ENCODE measurements at regions not wholly inside any gene's neighbourhood (a gene's known extent, or its start where the extent isn't known, plus 50 kb on each side); places are given as distances from the start of the nearest gene placed in this dataset.

DNA sequence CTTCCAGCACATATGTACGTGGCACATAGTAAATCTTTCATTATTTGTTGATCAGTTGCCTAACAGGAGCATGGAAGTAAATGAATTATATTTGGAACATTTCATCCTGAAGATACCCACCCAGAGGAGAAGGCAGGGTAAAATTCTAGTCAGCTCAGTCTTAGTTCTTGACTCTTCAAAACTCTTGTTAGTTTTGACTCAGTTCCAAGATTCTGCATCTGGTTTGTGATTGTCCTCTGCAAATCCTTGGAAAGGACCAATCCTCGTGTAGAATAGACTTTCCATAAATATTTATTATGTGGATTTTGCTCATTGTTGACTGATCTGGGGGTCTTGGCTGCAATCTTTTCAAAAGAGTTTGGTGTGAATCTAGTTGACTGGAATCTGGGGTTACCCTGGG is 257.5 kb upstream of the FAT1 start:
- Histone ChIP-seq H3K4me1 (ENCODE audit: insufficient read depth, low read length) (peaks cover 15% of the 10 kb centered on the region), H3K4me3 (ENCODE audit: insufficient read depth, low read length) (no peak overlapping the region), H3K27ac (ENCODE audit: low read depth, low read length) (no peak overlapping the region), H4K20me1 (ENCODE audit: insufficient read depth, low read length) (no peaks in the 10 kb centered on the region), H3K27me3 (ENCODE audit: insufficient read depth, low read length) (no peaks in the 10 kb centered on the region), H3K36me3 (ENCODE audit: insufficient read depth, low read length) (no peaks in the 10 kb centered on the region), H3K9me3 (ENCODE audit: low read depth, low read length) (no peaks in the 10 kb centered on the region), H3K79me2 (ENCODE audit: insufficient read depth, low read length) (no peaks in the 10 kb centered on the region), H2AFZ (ENCODE audit: low read length) (no peak overlapping the region), H3K4me2 (ENCODE audit: insufficient read depth, low read length) (peak overlapping the region; percentile 88)
- DNase-seq (ENCODE audit: insufficient read length, low spot score, missing footprints) = no peak
- no peak for TF ChIP-seq CTCF (IDR thresholded peaks at IDR 0.05; ENCODE audit: extremely low read depth, low read depth, low read length)

DNA sequence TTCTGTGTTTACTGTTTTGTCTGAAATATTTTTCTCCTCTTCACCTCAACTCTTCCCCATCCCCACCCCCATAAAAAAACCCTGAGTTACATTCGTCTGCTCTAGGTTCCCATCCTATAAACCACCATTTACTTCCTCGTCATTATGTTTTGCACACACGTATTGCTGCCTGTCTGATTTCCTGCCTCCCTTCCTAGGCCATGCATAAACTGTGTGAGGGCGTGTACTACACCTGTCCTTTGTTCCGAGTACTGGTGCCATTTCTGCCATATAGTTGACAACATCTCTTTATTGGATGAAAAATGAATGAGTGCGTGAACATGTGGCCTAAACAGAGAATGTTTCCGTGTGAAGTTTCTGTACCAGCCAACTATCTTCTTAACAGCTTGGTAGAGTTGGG is 258.5 kb upstream of the FAT1 start:
- H3K4me1 ChIP-seq (ENCODE audit: insufficient read depth, low read length) = peaks cover 15% of the 10 kb centered on the region
- H3K36me3 ChIP-seq (ENCODE audit: insufficient read depth, low read length) = no peaks in the 10 kb centered on the region
- no peaks in the 10 kb centered on the region for H3K9me3 ChIP-seq (ENCODE audit: low read depth, low read length)
- no peak for TF ChIP-seq CTCF (IDR thresholded peaks at IDR 0.05; ENCODE audit: extremely low read depth, low read depth, low read length)
- H3K4me2 ChIP-seq (ENCODE audit: insufficient read depth, low read length) = no peak overlapping the region
- H2AFZ ChIP-seq (ENCODE audit: low read length) = no peak overlapping the region
- DNase-seq (ENCODE audit: insufficient read length, low spot score, missing footprints) = no peak
- H3K27ac ChIP-seq (ENCODE audit: low read depth, low read length) = no peak overlapping the region
- H4K20me1 ChIP-seq (ENCODE audit: insufficient read depth, low read length) = no peaks in the 10 kb centered on the region
- no peaks in the 10 kb centered on the region for H3K27me3 ChIP-seq (ENCODE audit: insufficient read depth, low read length)
- no peaks in the 10 kb centered on the region for H3K79me2 ChIP-seq (ENCODE audit: insufficient read depth, low read length)
- H3K4me3 ChIP-seq (ENCODE audit: insufficient read depth, low read length) = no peak overlapping the region

GRCh38 chr4:186984105-186984644 is 260.5 kb upstream of the FAT1 start:
- H2AFZ ChIP-seq (ENCODE audit: low read length) = no peak overlapping the region
- H4K20me1 ChIP-seq (ENCODE audit: insufficient read depth, low read length) = no peaks in the 10 kb centered on the region
- no peak for DNase-seq (ENCODE audit: insufficient read length, low spot score, missing footprints)
- H3K36me3 ChIP-seq (ENCODE audit: insufficient read depth, low read length) = no peaks in the 10 kb centered on the region
- H3K4me2 ChIP-seq (ENCODE audit: insufficient read depth, low read length) = no peak overlapping the region
- H3K9me3 ChIP-seq (ENCODE audit: low read depth, low read length) = no peaks in the 10 kb centered on the region
- H3K4me1 ChIP-seq (ENCODE audit: insufficient read depth, low read length) = peaks cover 15% of the 10 kb centered on the region
- no peaks in the 10 kb centered on the region for H3K27me3 ChIP-seq (ENCODE audit: insufficient read depth, low read length)
- no peak overlapping the region for H3K4me3 ChIP-seq (ENCODE audit: insufficient read depth, low read length)
- TF ChIP-seq CTCF (IDR thresholded peaks at IDR 0.05; ENCODE audit: extremely low read depth, low read depth, low read length) = no peak
- no peak overlapping the region for H3K27ac ChIP-seq (ENCODE audit: low read depth, low read length)
- H3K79me2 ChIP-seq (ENCODE audit: insufficient read depth, low read length) = no peaks in the 10 kb centered on the region

- no peak for TF ChIP-seq CTCF (IDR thresholded peaks at IDR 0.05; ENCODE audit: extremely low read depth, low read depth, low read length)
- no peak overlapping the region for H3K27ac ChIP-seq (ENCODE audit: low read depth, low read length)
- no peak overlapping the region for H3K4me2 ChIP-seq (ENCODE audit: insufficient read depth, low read length)
- no peaks in the 10 kb centered on the region for H3K36me3 ChIP-seq (ENCODE audit: insufficient read depth, low read length)
- no peaks in the 10 kb centered on the region for H4K20me1 ChIP-seq (ENCODE audit: insufficient read depth, low read length)
- no peak overlapping the region for H3K4me3 ChIP-seq (ENCODE audit: insufficient read depth, low read length)
- no peak overlapping the region for H2AFZ ChIP-seq (ENCODE audit: low read length)
- H3K79me2 ChIP-seq (ENCODE audit: insufficient read depth, low read length) = no peaks in the 10 kb centered on the region
- H3K27me3 ChIP-seq (ENCODE audit: insufficient read depth, low read length) = no peaks in the 10 kb centered on the region
- DNase-seq (ENCODE audit: insufficient read length, low spot score, missing footprints) = no peak
- no peaks in the 10 kb centered on the region for H3K4me1 ChIP-seq (ENCODE audit: insufficient read depth, low read length)
- no peaks in the 10 kb centered on the region for H3K9me3 ChIP-seq (ENCODE audit: low read depth, low read length)
Measured at GRCh38 chr4:186999686-187000085, 276.0 kb upstream of the FAT1 start.
